ENCODE measurements at regions not wholly inside any gene's neighbourhood (a gene's known extent, or its start where the extent isn't known, plus 50 kb on each side); places are given as distances from the start of the nearest gene placed in this dataset.
A peak's percentile ranks its signal among the peaks of the same experiment; 100 is the strongest.

GRCh38 chr1:221394011-221394544 is 347.8 kb downstream of the DUSP10 start:
- no peak for TF ChIP-seq CTCF (conservative IDR thresholded peaks at IDR 0.05; ENCODE audit: low read depth, low read length)
- no peak overlapping the region for H3K4me3 ChIP-seq (ENCODE audit: low read length)
- peak; percentile 96 for DNase-seq (ENCODE audit: low read depth)

GRCh38 chr1:221396526-221396925 is 345.4 kb downstream of the DUSP10 start:
- DNase-seq (ENCODE audit: low read depth), result no peak
- no peak overlapping the region for H3K4me3 ChIP-seq (ENCODE audit: low read length)
- no peak for TF ChIP-seq CTCF (conservative IDR thresholded peaks at IDR 0.05; ENCODE audit: low read depth, low read length)

- DNase-seq (ENCODE audit: low read depth), result no peak
- H3K4me3 ChIP-seq (ENCODE audit: low read length), result no peak overlapping the region
- TF ChIP-seq CTCF (conservative IDR thresholded peaks at IDR 0.05; ENCODE audit: low read depth, low read length), result no peak
Measured at GRCh38 chr1:221397141-221397540, 344.7 kb downstream of the DUSP10 start.

GRCh38 chr1:221397606-221398005 is 344.3 kb downstream of the DUSP10 start:
- DNase-seq (ENCODE audit: low read depth), result no peak
- H3K4me3 ChIP-seq (ENCODE audit: low read length), result no peak overlapping the region
- no peak for TF ChIP-seq CTCF (conservative IDR thresholded peaks at IDR 0.05; ENCODE audit: low read depth, low read length)

GRCh38 chr1:221405146-221405545 is 336.7 kb downstream of the DUSP10 start:
- no peak for DNase-seq (ENCODE audit: low read depth)
- no peak overlapping the region for H3K4me3 ChIP-seq (ENCODE audit: low read length)
- TF ChIP-seq CTCF (conservative IDR thresholded peaks at IDR 0.05; ENCODE audit: low read depth, low read length), result no peak

- no peak for DNase-seq (ENCODE audit: low read depth)
- no peak overlapping the region for H3K4me3 ChIP-seq (ENCODE audit: low read length)
- no peak for TF ChIP-seq CTCF (conservative IDR thresholded peaks at IDR 0.05; ENCODE audit: low read depth, low read length)
Measured at GRCh38 chr1:221408117-221408803, 333.6 kb downstream of the DUSP10 start.

- no peak for DNase-seq (ENCODE audit: low read depth)
- TF ChIP-seq CTCF (conservative IDR thresholded peaks at IDR 0.05; ENCODE audit: low read depth, low read length), result no peak
Measured at GRCh38 chr1:221411283-221411682, 330.6 kb downstream of the DUSP10 start.

More at GRCh38 chr1:221411283-221411682, 330.6 kb downstream of the DUSP10 start:
- no peak overlapping the region for H3K4me3 ChIP-seq (ENCODE audit: low read length)

All from retinal pigment epithelial cell (primary cell).